ENCODE measurements at regions not wholly inside any gene's neighbourhood (a gene's known extent, or its start where the extent isn't known, plus 50 kb on each side); places are given as distances from the start of the nearest gene placed in this dataset.
A peak's percentile ranks its signal among the peaks of the same experiment; 100 is the strongest.

- Histone ChIP-seq H3K9me3 (replicated peaks; ENCODE audit: control insufficient read depth, low read depth, low read length) (no peaks in the 10 kb centered on the region), H3K36me3 (ENCODE audit: control insufficient read depth, insufficient read depth, low read length) (no peaks in the 10 kb centered on the region), H3K27ac (ENCODE audit: low read length) (no peak overlapping the region), H3K4me3 (ENCODE audit: low read length) (no peak overlapping the region), H3K4me1 (ENCODE audit: control insufficient read depth, insufficient read depth, low read length) (peaks cover 4% of the 10 kb centered on the region), H3K27me3 (ENCODE audit: control insufficient read depth, insufficient read depth, low read length) (no peaks in the 10 kb centered on the region)
- DNase-seq, result no peak
- 71% methylated on average over 6 of the region's 8 CpGs for WGBS (ENCODE audit: insufficient coverage)
These were observed 113.8 kb upstream of the ARMC2 start for GRCh38 chr6:108734271-108734922.

GRCh38 chr6:108735310-108736001 is 112.8 kb upstream of the ARMC2 start:
- no peak overlapping the region for H3K27ac ChIP-seq (ENCODE audit: low read length)
- DNase-seq, result no peak
- H3K9me3 ChIP-seq (replicated peaks; ENCODE audit: control insufficient read depth, low read depth, low read length), result no peaks in the 10 kb centered on the region
- H3K4me1 ChIP-seq (ENCODE audit: control insufficient read depth, insufficient read depth, low read length), result peaks cover 4% of the 10 kb centered on the region
- no peaks in the 10 kb centered on the region for H3K36me3 ChIP-seq (ENCODE audit: control insufficient read depth, insufficient read depth, low read length)
- H3K27me3 ChIP-seq (ENCODE audit: control insufficient read depth, insufficient read depth, low read length), result no peaks in the 10 kb centered on the region
- WGBS (ENCODE audit: insufficient coverage), result 93% methylated on average over 2 of the region's 2 CpGs
- H3K4me3 ChIP-seq (ENCODE audit: low read length), result no peak overlapping the region

- Histone ChIP-seq H3K27me3 (ENCODE audit: control insufficient read depth, insufficient read depth, low read length) (no peaks in the 10 kb centered on the region), H3K4me3 (ENCODE audit: low read length) (no peak overlapping the region), H3K4me1 (ENCODE audit: control insufficient read depth, insufficient read depth, low read length) (no peaks in the 10 kb centered on the region), H3K9me3 (replicated peaks; ENCODE audit: control insufficient read depth, low read depth, low read length) (no peaks in the 10 kb centered on the region), H3K36me3 (ENCODE audit: control insufficient read depth, insufficient read depth, low read length) (no peaks in the 10 kb centered on the region), H3K27ac (ENCODE audit: low read length) (no peak overlapping the region)
- no peak for DNase-seq
- 53% methylated on average over 3 of the region's 7 CpGs for WGBS (ENCODE audit: insufficient coverage)
These were observed 112.2 kb upstream of the ARMC2 start for GRCh38 chr6:108736002-108736361.

- WGBS (ENCODE audit: insufficient coverage), result 50% methylated on average over 4 of the region's 4 CpGs
- H3K27ac ChIP-seq (ENCODE audit: low read length), result no peak overlapping the region
- no peak for DNase-seq
- no peak overlapping the region for H3K4me3 ChIP-seq (ENCODE audit: low read length)
- H3K9me3 ChIP-seq (replicated peaks; ENCODE audit: control insufficient read depth, low read depth, low read length), result no peaks in the 10 kb centered on the region
- H3K4me1 ChIP-seq (ENCODE audit: control insufficient read depth, insufficient read depth, low read length), result peaks cover 3% of the 10 kb centered on the region
- H3K27me3 ChIP-seq (ENCODE audit: control insufficient read depth, insufficient read depth, low read length), result no peaks in the 10 kb centered on the region
- H3K36me3 ChIP-seq (ENCODE audit: control insufficient read depth, insufficient read depth, low read length), result no peaks in the 10 kb centered on the region
These were observed 111.4 kb upstream of the ARMC2 start for GRCh38 chr6:108736832-108737231.

- WGBS (ENCODE audit: insufficient coverage), result 77% methylated on average over 4 of the region's 18 CpGs
- no peak overlapping the region for H3K27ac ChIP-seq (ENCODE audit: low read length)
- H3K4me1 ChIP-seq (ENCODE audit: control insufficient read depth, insufficient read depth, low read length), result peaks cover 3% of the 10 kb centered on the region
- DNase-seq, result peak; percentile 46
- no peak overlapping the region for H3K4me3 ChIP-seq (ENCODE audit: low read length)
- no peaks in the 10 kb centered on the region for H3K36me3 ChIP-seq (ENCODE audit: control insufficient read depth, insufficient read depth, low read length)
- H3K27me3 ChIP-seq (ENCODE audit: control insufficient read depth, insufficient read depth, low read length), result no peaks in the 10 kb centered on the region
- no peaks in the 10 kb centered on the region for H3K9me3 ChIP-seq (replicated peaks; ENCODE audit: control insufficient read depth, low read depth, low read length)
These were observed 110.4 kb upstream of the ARMC2 start for GRCh38 chr6:108737594-108738546.

GRCh38 chr6:108738684-108739416 is 109.4 kb upstream of the ARMC2 start:
- Histone ChIP-seq H3K4me1 (ENCODE audit: control insufficient read depth, insufficient read depth, low read length) (peaks cover 3% of the 10 kb centered on the region), H3K4me3 (ENCODE audit: low read length) (no peak overlapping the region), H3K27ac (ENCODE audit: low read length) (no peak overlapping the region), H3K36me3 (ENCODE audit: control insufficient read depth, insufficient read depth, low read length) (no peaks in the 10 kb centered on the region), H3K9me3 (replicated peaks; ENCODE audit: control insufficient read depth, low read depth, low read length) (no peaks in the 10 kb centered on the region), H3K27me3 (ENCODE audit: control insufficient read depth, insufficient read depth, low read length) (no peaks in the 10 kb centered on the region)
- WGBS (ENCODE audit: insufficient coverage), result 84% methylated on average over 7 of the region's 16 CpGs
- DNase-seq, result no peak

- Histone ChIP-seq H3K9me3 (replicated peaks; ENCODE audit: control insufficient read depth, low read depth, low read length) (no peaks in the 10 kb centered on the region), H3K4me3 (ENCODE audit: low read length) (no peak overlapping the region), H3K27ac (ENCODE audit: low read length) (no peak overlapping the region), H3K4me1 (ENCODE audit: control insufficient read depth, insufficient read depth, low read length) (peaks cover 6% of the 10 kb centered on the region), H3K36me3 (ENCODE audit: control insufficient read depth, insufficient read depth, low read length) (no peaks in the 10 kb centered on the region), H3K27me3 (ENCODE audit: control insufficient read depth, insufficient read depth, low read length) (no peaks in the 10 kb centered on the region)
- WGBS (ENCODE audit: insufficient coverage), result 82% methylated on average over 9 of the region's 10 CpGs
- no peak for DNase-seq
These were observed 108.5 kb upstream of the ARMC2 start for GRCh38 chr6:108739496-108740330.

GRCh38 chr6:108741331-108741989 is 106.8 kb upstream of the ARMC2 start:
- no peaks in the 10 kb centered on the region for H3K9me3 ChIP-seq (replicated peaks; ENCODE audit: control insufficient read depth, low read depth, low read length)
- H3K36me3 ChIP-seq (ENCODE audit: control insufficient read depth, insufficient read depth, low read length), result no peaks in the 10 kb centered on the region
- peaks cover 15% of the 10 kb centered on the region for H3K4me1 ChIP-seq (ENCODE audit: control insufficient read depth, insufficient read depth, low read length)
- 37% methylated on average over 3 of the region's 9 CpGs for WGBS (ENCODE audit: insufficient coverage)
- H3K27me3 ChIP-seq (ENCODE audit: control insufficient read depth, insufficient read depth, low read length), result no peaks in the 10 kb centered on the region
- no peak overlapping the region for H3K27ac ChIP-seq (ENCODE audit: low read length)
- H3K4me3 ChIP-seq (ENCODE audit: low read length), result no peak overlapping the region
- DNase-seq, result peak; percentile 36

- Histone ChIP-seq H3K36me3 (ENCODE audit: control insufficient read depth, insufficient read depth, low read length) (no peaks in the 10 kb centered on the region), H3K27me3 (ENCODE audit: control insufficient read depth, insufficient read depth, low read length) (no peaks in the 10 kb centered on the region), H3K27ac (ENCODE audit: low read length) (no peak overlapping the region), H3K4me3 (ENCODE audit: low read length) (no peak overlapping the region), H3K9me3 (replicated peaks; ENCODE audit: control insufficient read depth, low read depth, low read length) (no peaks in the 10 kb centered on the region), H3K4me1 (ENCODE audit: control insufficient read depth, insufficient read depth, low read length) (peaks cover 15% of the 10 kb centered on the region)
- WGBS (ENCODE audit: insufficient coverage), result no CpG with 5 or more reads among the region's 2 CpGs
- DNase-seq, result no peak
These were observed 106.2 kb upstream of the ARMC2 start for GRCh38 chr6:108742041-108742440.

Data from muscle of leg (tissue), 3 donors.